HG03064 (cell line): ENCODE measurements at regions not wholly inside any gene's neighbourhood (a gene's known extent, or its start where the extent isn't known, plus 50 kb on each side); places are given as distances from the start of the nearest gene placed in this dataset.
"Not testable (repeated sequence)": the region's sequence is repeated elsewhere in the genome, so short reads cannot be mapped to it uniquely, and the experiment has no call there.

Experiments used
- ATAC-seq: cut with Tn5 transposase; IDR thresholded peaks from one replicate; pipeline ENCODE4 v1.9.1; 2021; ENCODE audit warnings: low read depth; ENCODE audit not compliant: unreplicated experiment

GRCh38 chr11:23425381-23425780, 565.1 kb upstream of the CCDC179 start:
- no peak for ATAC-seq

GRCh38 chr11:23429569-23429968, 569.3 kb upstream of the CCDC179 start:
- no peak for ATAC-seq

- ATAC-seq = no peak
Measured at GRCh38 chr11:23453522-23453921, 593.2 kb upstream of the CCDC179 start.

- no peak for ATAC-seq
Measured at GRCh38 chr11:23455321-23455891, 595.1 kb upstream of the CCDC179 start.

GRCh38 chr11:23457641-23458040, 597.4 kb upstream of the CCDC179 start:
- no peak for ATAC-seq

GRCh38 chr11:23471878-23472277, 611.6 kb upstream of the CCDC179 start:
- no peak for ATAC-seq

GRCh38 chr11:23473782-23474181, 613.5 kb upstream of the CCDC179 start:
- ATAC-seq = no peak

- no peak for ATAC-seq
Measured at GRCh38 chr11:23480736-23481135, 620.5 kb upstream of the CCDC179 start.

- not testable (repeated sequence) for ATAC-seq
Measured at GRCh38 chr11:23484146-23484545, 623.9 kb upstream of the CCDC179 start.

- not testable (repeated sequence) for ATAC-seq
Measured at GRCh38 chr11:23484618-23485017, 624.3 kb upstream of the CCDC179 start.

GRCh38 chr11:23490557-23491235, 630.4 kb upstream of the CCDC179 start:
- ATAC-seq = no peak

- ATAC-seq = no peak
Measured at GRCh38 chr11:23494981-23495380, 634.7 kb upstream of the CCDC179 start.

GRCh38 chr11:23496340-23496739, 636.1 kb upstream of the CCDC179 start:
- ATAC-seq = no peak

GRCh38 chr11:23497040-23497439, 636.8 kb upstream of the CCDC179 start:
- ATAC-seq = no peak

- ATAC-seq = no peak
Measured at GRCh38 chr11:23502389-23502788, 642.1 kb upstream of the CCDC179 start.

GRCh38 chr11:23502826-23503225, 642.6 kb upstream of the CCDC179 start:
- ATAC-seq = no peak

- ATAC-seq = no peak
Measured at GRCh38 chr11:23509023-23509422, 648.7 kb upstream of the CCDC179 start.

- no peak for ATAC-seq
Measured at GRCh38 chr11:23509821-23510220, 649.5 kb upstream of the CCDC179 start.

- no peak for ATAC-seq
Measured at GRCh38 chr11:23519194-23519593, 658.9 kb upstream of the CCDC179 start.

GRCh38 chr11:23520226-23520960, 660.1 kb upstream of the CCDC179 start:
- ATAC-seq = no peak

- no peak for ATAC-seq
Measured at GRCh38 chr11:23536907-23537306, 676.6 kb upstream of the CCDC179 start.

- no peak for ATAC-seq
Measured at GRCh38 chr11:23539556-23539955, 679.3 kb upstream of the CCDC179 start.
